IMR-90 (cell line): ENCODE measurements at regions not wholly inside any gene's neighbourhood (a gene's known extent, or its start where the extent isn't known, plus 50 kb on each side); places are given as distances from the start of the nearest gene placed in this dataset.
"Not testable (repeated sequence)": the region's sequence is repeated elsewhere in the genome, so short reads cannot be mapped to it uniquely, and the experiment has no call there.

Experiments used
- BHLHE40 ChIP-seq: fragments of 150-350 bp; IDR thresholded peaks from 2 replicates; pipeline ENCODE4 v1.6.1; 2016; ENCODE audit warnings: mild to moderate bottlenecking, low read depth, low read length
- CEBPB ChIP-seq: IDR thresholded peaks from 2 replicates; pipeline ENCODE4 v1.6.1; 2012; ENCODE audit warnings: low read depth, low read length, improper control_type of control experiment
- CHD1 ChIP-seq: IDR thresholded peaks from 2 replicates; pipeline ENCODE4 v1.6.1; 2012; ENCODE audit warnings: low read depth, low read length, improper control_type of control experiment
- CTCF ChIP-seq: conservative IDR thresholded peaks from 2 replicates; pipeline ENCODE4 v1.5.1; 2012; ENCODE audit warnings: mild to moderate bottlenecking, low read depth, low read length, improper control_type of control experiment
- ELK1 ChIP-seq: fragments of 150-350 bp; IDR thresholded peaks from 2 replicates; pipeline ENCODE4 v1.6.1; 2016; ENCODE audit warnings: low read depth, mild to moderate bottlenecking, low read length, moderate library complexity, borderline replicate concordance
- FOS ChIP-seq: fragments of 150-350 bp; IDR thresholded peaks from 2 replicates; pipeline ENCODE4 v1.6.1; 2016; ENCODE audit warnings: low read depth, low read length
- MAFK ChIP-seq: IDR thresholded peaks from 2 replicates; pipeline ENCODE4 v1.6.1; 2012; ENCODE audit warnings: low read depth, low read length, improper control_type of control experiment
- POLR2A ChIP-seq: IDR thresholded peaks from 2 replicates; pipeline ENCODE4 v1.6.1; 2012; ENCODE audit warnings: mild to moderate bottlenecking, low read depth, low read length
- RCOR1 ChIP-seq: IDR thresholded peaks from 2 replicates; pipeline ENCODE4 v1.6.1; 2012; ENCODE audit warnings: mild to moderate bottlenecking, low read length, improper control_type of control experiment; ENCODE audit not compliant: insufficient replicate concordance
- RFX5 ChIP-seq: IDR thresholded peaks from 2 replicates; pipeline ENCODE4 v1.8.0; 2012; ENCODE audit warnings: low read depth, mild to moderate bottlenecking, low read length, moderate library complexity
- USF2 ChIP-seq: fragments of 150-350 bp; IDR thresholded peaks from 2 replicates; pipeline ENCODE4 v1.6.1; 2017; ENCODE audit warnings: mild to moderate bottlenecking, antibody characterized with exemption, low read length, low read depth

GRCh38 chr5:1731855-1732237 lies 67.8 kb downstream of the MRPL36 start:
- not testable (repeated sequence) for TF ChIP-seq CTCF, POLR2A, RFX5, CHD1, ELK1, BHLHE40, USF2, CEBPB, RCOR1, FOS, MAFK
